ENCODE measurements at regions not wholly inside any gene's neighbourhood (a gene's known extent, or its start where the extent isn't known, plus 50 kb on each side); places are given as distances from the start of the nearest gene placed in this dataset.

- H3K9me3 ChIP-seq (ENCODE audit: low read length), result no peaks in the 10 kb centered on the region
- no peaks in the 10 kb centered on the region for H3K79me2 ChIP-seq (ENCODE audit: insufficient read depth, low read length)
- no peak overlapping the region for H2AFZ ChIP-seq (ENCODE audit: low read length)
- no peak overlapping the region for H3K9ac ChIP-seq (ENCODE audit: low read length)
- H3K27ac ChIP-seq (ENCODE audit: low read depth, low read length, poor library complexity, severe bottlenecking), result no peak overlapping the region
- no peaks in the 10 kb centered on the region for H3K9me2 ChIP-seq (ENCODE audit: low read depth, low read length)
- no peaks in the 10 kb centered on the region for H3F3A ChIP-seq (ENCODE audit: insufficient read depth, low read length)
- H3K36me3 ChIP-seq (ENCODE audit: insufficient read depth, low read length), result no peaks in the 10 kb centered on the region
- no peak for TF ChIP-seq EZH2 (IDR thresholded peaks at IDR 0.05; ENCODE audit: borderline replicate concordance, low read length)
- no peak for TF ChIP-seq CTCF (IDR thresholded peaks at IDR 0.05; ENCODE audit: low read length)
- H4K20me1 ChIP-seq (ENCODE audit: insufficient read depth, low read length), result no peaks in the 10 kb centered on the region
- no peaks in the 10 kb centered on the region for H3K27me3 ChIP-seq (ENCODE audit: insufficient read depth, low read length)
- H3K4me3 ChIP-seq (ENCODE audit: low read depth, low read length, poor library complexity, severe bottlenecking), result no peak overlapping the region
- no peaks in the 10 kb centered on the region for H3K4me1 ChIP-seq (ENCODE audit: insufficient read depth, low read length, severe bottlenecking)
- no peak overlapping the region for H3K4me2 ChIP-seq (ENCODE audit: low read length)
Measured at GRCh38 chr12:27177706-27178105, 66.4 kb upstream of the STK38L start.

GRCh38 chr12:27178255-27178654, 65.8 kb upstream of the STK38L start:
- H3K4me3 ChIP-seq (ENCODE audit: low read depth, low read length, poor library complexity, severe bottlenecking), result no peak overlapping the region
- no peaks in the 10 kb centered on the region for H3K4me1 ChIP-seq (ENCODE audit: insufficient read depth, low read length, severe bottlenecking)
- no peaks in the 10 kb centered on the region for H3K36me3 ChIP-seq (ENCODE audit: insufficient read depth, low read length)
- no peak overlapping the region for H3K4me2 ChIP-seq (ENCODE audit: low read length)
- H3K9me3 ChIP-seq (ENCODE audit: low read length), result no peaks in the 10 kb centered on the region
- no peaks in the 10 kb centered on the region for H3K27me3 ChIP-seq (ENCODE audit: insufficient read depth, low read length)
- no peaks in the 10 kb centered on the region for H3K9me2 ChIP-seq (ENCODE audit: low read depth, low read length)
- H2AFZ ChIP-seq (ENCODE audit: low read length), result no peak overlapping the region
- no peak overlapping the region for H3K27ac ChIP-seq (ENCODE audit: low read depth, low read length, poor library complexity, severe bottlenecking)
- no peaks in the 10 kb centered on the region for H4K20me1 ChIP-seq (ENCODE audit: insufficient read depth, low read length)
- no peak overlapping the region for H3K9ac ChIP-seq (ENCODE audit: low read length)
- no peaks in the 10 kb centered on the region for H3F3A ChIP-seq (ENCODE audit: insufficient read depth, low read length)
- TF ChIP-seq CTCF (IDR thresholded peaks at IDR 0.05; ENCODE audit: low read length) (no peak), EZH2 (IDR thresholded peaks at IDR 0.05; ENCODE audit: borderline replicate concordance, low read length) (no peak)
- no peaks in the 10 kb centered on the region for H3K79me2 ChIP-seq (ENCODE audit: insufficient read depth, low read length)

GRCh38 chr12:27178723-27179399, 65.2 kb upstream of the STK38L start:
- Histone ChIP-seq H3K9me3 (ENCODE audit: low read length) (no peaks in the 10 kb centered on the region), H3K27me3 (ENCODE audit: insufficient read depth, low read length) (no peaks in the 10 kb centered on the region), H3F3A (ENCODE audit: insufficient read depth, low read length) (no peaks in the 10 kb centered on the region), H3K4me3 (ENCODE audit: low read depth, low read length, poor library complexity, severe bottlenecking) (no peak overlapping the region), H3K9ac (ENCODE audit: low read length) (no peak overlapping the region), H3K9me2 (ENCODE audit: low read depth, low read length) (no peaks in the 10 kb centered on the region), H3K27ac (ENCODE audit: low read depth, low read length, poor library complexity, severe bottlenecking) (no peak overlapping the region), H3K4me2 (ENCODE audit: low read length) (no peak overlapping the region), H3K4me1 (ENCODE audit: insufficient read depth, low read length, severe bottlenecking) (no peaks in the 10 kb centered on the region), H4K20me1 (ENCODE audit: insufficient read depth, low read length) (no peaks in the 10 kb centered on the region), H3K36me3 (ENCODE audit: insufficient read depth, low read length) (no peaks in the 10 kb centered on the region), H2AFZ (ENCODE audit: low read length) (no peak overlapping the region), H3K79me2 (ENCODE audit: insufficient read depth, low read length) (no peaks in the 10 kb centered on the region)
- TF ChIP-seq CTCF (IDR thresholded peaks at IDR 0.05; ENCODE audit: low read length), result no peak
- no peak for TF ChIP-seq EZH2 (IDR thresholded peaks at IDR 0.05; ENCODE audit: borderline replicate concordance, low read length)

Data from OCI-LY1 (cell line).